GM12878 (cell line): ENCODE measurements at regions not wholly inside any gene's neighbourhood (a gene's known extent, or its start where the extent isn't known, plus 50 kb on each side); places are given as distances from the start of the nearest gene placed in this dataset.

Experiments used
- ATAC-seq: fragments of 200-7000 bp; cut with Tn5 transposase; 3 replicates; pipeline ENCODE4 v1.9.1; 2020; ENCODE audit warnings: mild to moderate bottlenecking, moderate library complexity
- BruUV-seq: library from RNA; stranded (reverse); fragments of 400-500 nt; replicated peaks from 2 replicates; lab custom pipeline; 2021; lab: Mats Ljungman, UMichigan
- CTCF ChIA-PET: fragments of 300-600 bp; sonication (Branson Sonifier 250); formaldehyde crosslinking; extraction: SDS; loops from one replicate; lab custom pipeline; 2021; ENCODE audit warnings: inconsistent platforms; lab: Yijun Ruan, JAX
- POLR2A ChIA-PET: fragments of 350-600 bp; formaldehyde crosslinking; extraction: SDS; loops from one replicate; lab custom pipeline; 2021; ENCODE audit warnings: inconsistent platforms; lab: Charles Lee
- RAD21 ChIA-PET: fragments of 300-600 bp; sonication (Branson Sonifier 250); formaldehyde crosslinking; loops from one replicate; lab custom pipeline; 2023; ENCODE audit warnings: antibody characterized with exemption; ENCODE audit not compliant: unreplicated experiment; lab: Charles Lee
- SMC1A ChIA-PET: fragments of 300-600 bp; sonication (Branson Sonifier 250); formaldehyde crosslinking; loops from one replicate; lab custom pipeline; 2023; ENCODE audit not compliant: unreplicated experiment, uncharacterized antibody; lab: Charles Lee
- DNase-seq: peaks from one replicate; pipeline ENCODE4 v3.0.0-alpha.2; 2011; ENCODE audit warnings: low read depth, low spot score
- FAIRE-seq: peaks from 3 replicates; lab custom pipeline; 2011; peaks lifted over from hg19 to GRCh38; lab: Jason Lieb, UNC
- H2AFZ ChIP-seq: 2 replicates; pipeline ENCODE4 v1.6.0; 2011; ENCODE audit warnings: low read depth, low read length, control low read depth; ENCODE audit not compliant: control insufficient read depth
- H3K27ac ChIP-seq: 2 replicates; pipeline ENCODE4 v1.5.1; 2011; ENCODE audit warnings: control low read depth; ENCODE audit not compliant: control insufficient read depth, insufficient read depth
- H3K27me3 ChIP-seq, 2 experiments: replicated peaks in 1 of 2; 2 replicates each; pipeline versions ENCODE4 v1.6.0 to v1.6.1; 2011; ENCODE audit warnings: low read length in 1 of 2; ENCODE audit not compliant: control insufficient read depth in 2 of 2, insufficient read depth in 2 of 2
- H3K36me3 ChIP-seq, 2 experiments: 2 replicates each; pipeline ENCODE4 v1.5.1; 2011; ENCODE audit warnings: low read length in 1 of 2; ENCODE audit not compliant: control insufficient read depth in 2 of 2, insufficient read depth in 2 of 2
- H3K4me1 ChIP-seq: 2 replicates; pipeline ENCODE4 v1.6.1; 2011; ENCODE audit warnings: mild to moderate bottlenecking, low read length, moderate library complexity, mixed read lengths; ENCODE audit not compliant: control insufficient read depth, insufficient read depth
- H3K4me2 ChIP-seq: 2 replicates; pipeline ENCODE4 v1.6.0; 2011; ENCODE audit warnings: control low read depth; ENCODE audit not compliant: control insufficient read depth, insufficient read depth
- H3K4me3 ChIP-seq: fragments of 200-600 bp; sonication (generic); 2 replicates; pipeline ENCODE4 v1.5.1; 2016
- H3K79me2 ChIP-seq: 2 replicates; pipeline ENCODE4 v1.6.0; 2011; ENCODE audit warnings: low read length; ENCODE audit not compliant: control insufficient read depth, insufficient read depth
- H3K9ac ChIP-seq: 2 replicates; pipeline ENCODE4 v1.8.0; 2011; ENCODE audit warnings: low read length, control low read depth, mixed read lengths; ENCODE audit not compliant: control insufficient read depth, insufficient read depth
- H3K9me3 ChIP-seq: replicated peaks from 3 replicates; pipeline ENCODE4 v1.5.1; 2011; ENCODE audit warnings: mild to moderate bottlenecking, low read length; ENCODE audit not compliant: control insufficient read depth, insufficient read depth
- H4K20me1 ChIP-seq: 2 replicates; pipeline ENCODE4 v1.6.0; 2011; ENCODE audit not compliant: control insufficient read depth, insufficient read depth
- ASH2L ChIP-seq: fragments of 300-600, 200-600 bp; sonication (generic); IDR thresholded peaks from 2 replicates; pipeline ENCODE4 v1.6.1; 2017; ENCODE audit warnings: low read depth, mild to moderate bottlenecking, borderline replicate concordance
- CBX3 ChIP-seq: fragments of 200-600 bp; sonication (generic); IDR thresholded peaks from 2 replicates; pipeline ENCODE4 v1.6.1; 2016; ENCODE audit warnings: low read depth, borderline replicate concordance
- CBX5 ChIP-seq: sonication (generic); IDR thresholded peaks from 2 replicates; pipeline ENCODE4 v1.6.1; 2016; ENCODE audit warnings: low read depth, moderate library complexity, mild to moderate bottlenecking, inconsistent platforms
- GATAD2B ChIP-seq: fragments of 450-650 bp; conservative IDR thresholded peaks from 2 replicates; pipeline ENCODE4 v1.6.1; 2017; ENCODE audit warnings: low read depth, mild to moderate bottlenecking, moderate library complexity
- HCFC1 ChIP-seq: fragments of 150-350 bp; IDR thresholded peaks from 2 replicates; pipeline ENCODE4 v1.6.1; 2014; ENCODE audit warnings: low read length
- NFIC ChIP-seq: IDR thresholded peaks from 2 replicates; pipeline ENCODE4 v1.6.1; 2012; ENCODE audit warnings: low read depth, mild to moderate bottlenecking, inconsistent platforms, low read length, moderate library complexity
- PAX8 ChIP-seq: fragments of 450-650 bp; IDR thresholded peaks from 2 replicates; pipeline ENCODE4 v1.6.1; 2017; ENCODE audit warnings: mild to moderate bottlenecking, moderate library complexity
- PKNOX1 ChIP-seq: fragments of 450-650 bp; IDR thresholded peaks from 2 replicates; pipeline ENCODE4 v1.6.1; 2016; ENCODE audit warnings: mild to moderate bottlenecking
- REST ChIP-seq: IDR thresholded peaks from 2 replicates; pipeline ENCODE4 v1.6.1; 2012; ENCODE audit warnings: mild to moderate bottlenecking, low read depth, low read length
- RUNX3 ChIP-seq: IDR thresholded peaks from 2 replicates; pipeline ENCODE4 v1.6.1; 2012; ENCODE audit warnings: low read length, inconsistent platforms
- SIN3A ChIP-seq: IDR thresholded peaks from 2 replicates; pipeline ENCODE4 v1.6.1; 2012; ENCODE audit warnings: low read depth, low read length, improper control_type of control experiment
- SUZ12 ChIP-seq: fragments of 200-600 bp; sonication (generic); IDR thresholded peaks from one replicate; pipeline ENCODE4 v1.6.1; 2018; ENCODE audit warnings: antibody characterized with exemption, mild to moderate bottlenecking; ENCODE audit not compliant: unreplicated experiment
- YY1 ChIP-seq: IDR thresholded peaks from 2 replicates; pipeline ENCODE4 v1.6.1; 2011; ENCODE audit warnings: low read depth, mild to moderate bottlenecking, low read length
- ZNF24 ChIP-seq: fragments of 450-650 bp; IDR thresholded peaks from 2 replicates; pipeline ENCODE4 v1.6.1; 2017; ENCODE audit warnings: antibody characterized with exemption, mild to moderate bottlenecking
- ZNF274 ChIP-seq: IDR thresholded peaks from one replicate; pipeline ENCODE4 v1.8.0; 2011; ENCODE audit not compliant: insufficient read length, insufficient read depth
- WGBS: methylation state at CpG from one replicate; pipeline ENCODE4 v1.1.6; 2016; ENCODE audit warnings: low lambda C conversion rate; ENCODE audit not compliant: insufficient replicate concordance, insufficient coverage; ENCODE audit errors: missing lambda C conversion rate; 5-methylcytosine and 5-hydroxymethylcytosine counted together
- in situ Hi-C: fragments of 300-500 bp; cut with MboI; formaldehyde crosslinking; loops from 9 replicates; pipeline ENCODE4 v1.14.3; 2018; ENCODE audit warnings: mixed read lengths
- intact Hi-C: fragments of 100-400 bp; cut with micrococcal nuclease; formaldehyde crosslinking; loops from one replicate; pipeline ENCODE4 v1.14.2; 2022; ENCODE audit not compliant: unreplicated experiment
- TF ChIP-seq, protein P1 (sequence below): fragments of 450-650 bp; IDR thresholded peaks from 2 replicates; pipeline ENCODE4 v1.6.1; 2017; ENCODE audit warnings: mild to moderate bottlenecking, low read depth, inconsistent platforms; ENCODE audit not compliant: poor library complexity, severe bottlenecking
- TF ChIP-seq, protein P2 (sequence below): fragments of 450-650 bp; IDR thresholded peaks from 2 replicates; pipeline ENCODE4 v1.6.1; 2014; ENCODE audit warnings: mild to moderate bottlenecking
- TF ChIP-seq, protein P3 (sequence below): IDR thresholded peaks from 2 replicates; pipeline ENCODE4 v1.6.1; 2012; ENCODE audit warnings: low read depth, low read length, improper control_type of control experiment

GRCh38 chr9:25517701-25518100, 160.5 kb downstream of the TUSC1 start:
- H2AFZ ChIP-seq: no peak overlapping the region
- H3K79me2 ChIP-seq: no peaks in the 10 kb centered on the region
- RAD21 ChIA-PET: no interaction called here
- H3K27ac ChIP-seq: no peak overlapping the region
- WGBS: 33% methylated on average over 2 of the region's 2 CpGs
- H3K9me3 ChIP-seq: no peaks in the 10 kb centered on the region
- DNase-seq: no peak
- no TSS peak for BruUV-seq
- SMC1A ChIA-PET: interaction anchor here (0.7 kb wide), 1 partner anchor 9 kb away, joined by 4 read pairs; no protein-coding TSS in a partner anchor
- H3K36me3 ChIP-seq: no peaks in the 10 kb centered on the region
- no peaks in the 10 kb centered on the region for H3K27me3 ChIP-seq
- no peak for ATAC-seq
- POLR2A ChIA-PET: interaction anchor here (0.5 kb wide), 1 partner anchor 243 kb away, joined by 3 read pairs; no protein-coding TSS in a partner anchor
- FAIRE-seq: no peak
- no peaks in the 10 kb centered on the region for H3K4me1 ChIP-seq
- CTCF ChIA-PET: no interaction called here
- in situ Hi-C loops (no loop called here), intact Hi-C loops (no loop called here)
- no peaks in the 10 kb centered on the region for H4K20me1 ChIP-seq
- H3K9ac ChIP-seq: no peak overlapping the region
- H3K4me2 ChIP-seq: no peak overlapping the region
- TF ChIP-seq ZNF24: no peak
- no peak for TF ChIP-seq RUNX3
- TF ChIP-seq, protein P1, sequence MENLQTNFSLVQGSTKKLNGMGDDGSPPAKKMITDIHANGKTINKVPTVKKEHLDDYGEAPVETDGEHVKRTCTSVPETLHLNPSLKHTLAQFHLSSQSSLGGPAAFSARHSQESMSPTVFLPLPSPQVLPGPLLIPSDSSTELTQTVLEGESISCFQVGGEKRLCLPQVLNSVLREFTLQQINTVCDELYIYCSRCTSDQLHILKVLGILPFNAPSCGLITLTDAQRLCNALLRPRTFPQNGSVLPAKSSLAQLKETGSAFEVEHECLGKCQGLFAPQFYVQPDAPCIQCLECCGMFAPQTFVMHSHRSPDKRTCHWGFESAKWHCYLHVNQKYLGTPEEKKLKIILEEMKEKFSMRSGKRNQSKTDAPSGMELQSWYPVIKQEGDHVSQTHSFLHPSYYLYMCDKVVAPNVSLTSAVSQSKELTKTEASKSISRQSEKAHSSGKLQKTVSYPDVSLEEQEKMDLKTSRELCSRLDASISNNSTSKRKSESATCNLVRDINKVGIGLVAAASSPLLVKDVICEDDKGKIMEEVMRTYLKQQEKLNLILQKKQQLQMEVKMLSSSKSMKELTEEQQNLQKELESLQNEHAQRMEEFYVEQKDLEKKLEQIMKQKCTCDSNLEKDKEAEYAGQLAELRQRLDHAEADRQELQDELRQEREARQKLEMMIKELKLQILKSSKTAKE: no peak
- TF ChIP-seq CBX5: no peak
- TF ChIP-seq, protein P2, sequence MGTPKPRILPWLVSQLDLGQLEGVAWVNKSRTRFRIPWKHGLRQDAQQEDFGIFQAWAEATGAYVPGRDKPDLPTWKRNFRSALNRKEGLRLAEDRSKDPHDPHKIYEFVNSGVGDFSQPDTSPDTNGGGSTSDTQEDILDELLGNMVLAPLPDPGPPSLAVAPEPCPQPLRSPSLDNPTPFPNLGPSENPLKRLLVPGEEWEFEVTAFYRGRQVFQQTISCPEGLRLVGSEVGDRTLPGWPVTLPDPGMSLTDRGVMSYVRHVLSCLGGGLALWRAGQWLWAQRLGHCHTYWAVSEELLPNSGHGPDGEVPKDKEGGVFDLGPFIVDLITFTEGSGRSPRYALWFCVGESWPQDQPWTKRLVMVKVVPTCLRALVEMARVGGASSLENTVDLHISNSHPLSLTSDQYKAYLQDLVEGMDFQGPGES: no peak
- TF ChIP-seq PAX8: no peak
- no peak for TF ChIP-seq YY1
- TF ChIP-seq PKNOX1: no peak
- TF ChIP-seq SUZ12: no peak
- TF ChIP-seq ZNF274: no peak
- no peak for TF ChIP-seq GATAD2B
- no peak for TF ChIP-seq HCFC1
- no peak for TF ChIP-seq CBX3
- no peak for TF ChIP-seq NFIC
- no peak for TF ChIP-seq SIN3A
- no peak for TF ChIP-seq ASH2L
- TF ChIP-seq REST: no peak
- TF ChIP-seq, protein P3, sequence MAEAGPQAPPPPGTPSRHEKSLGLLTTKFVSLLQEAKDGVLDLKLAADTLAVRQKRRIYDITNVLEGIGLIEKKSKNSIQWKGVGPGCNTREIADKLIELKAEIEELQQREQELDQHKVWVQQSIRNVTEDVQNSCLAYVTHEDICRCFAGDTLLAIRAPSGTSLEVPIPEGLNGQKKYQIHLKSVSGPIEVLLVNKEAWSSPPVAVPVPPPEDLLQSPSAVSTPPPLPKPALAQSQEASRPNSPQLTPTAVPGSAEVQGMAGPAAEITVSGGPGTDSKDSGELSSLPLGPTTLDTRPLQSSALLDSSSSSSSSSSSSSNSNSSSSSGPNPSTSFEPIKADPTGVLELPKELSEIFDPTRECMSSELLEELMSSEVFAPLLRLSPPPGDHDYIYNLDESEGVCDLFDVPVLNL: no peak
- H3K4me3 ChIP-seq: no peak overlapping the region
